Mucosa of rectum (tissue), 2 donors: ENCODE measurements at regions not wholly inside any gene's neighbourhood (a gene's known extent, or its start where the extent isn't known, plus 50 kb on each side); places are given as distances from the start of the nearest gene placed in this dataset.

ENCODE experiments used
- H3K27ac ChIP-seq, 2 donors: one replicate each; pipeline ENCODE4 v1.7.0; 2013; ENCODE audit warnings: inconsistent platforms in 2 of 2, low read depth in 2 of 2, low read length in 2 of 2
- H3K27me3 ChIP-seq, 2 donors: one replicate each; pipeline ENCODE4 v1.7.0; 2013; ENCODE audit warnings: low read length in 2 of 2; ENCODE audit not compliant: control insufficient read depth in 2 of 2, insufficient read depth in 2 of 2
- H3K36me3 ChIP-seq, 2 donors: one replicate each; pipeline ENCODE4 v1.7.0; 2013; ENCODE audit warnings: low read length in 2 of 2; ENCODE audit not compliant: control insufficient read depth in 2 of 2, insufficient read depth in 2 of 2
- H3K4me1 ChIP-seq, 2 donors: one replicate each; pipeline ENCODE4 v1.7.0; 2013; ENCODE audit warnings: low read length in 2 of 2, mild to moderate bottlenecking in 1 of 2; ENCODE audit not compliant: control insufficient read depth in 2 of 2, insufficient read depth in 2 of 2
- H3K4me3 ChIP-seq, 2 donors: one replicate each; pipeline ENCODE4 v1.7.0; 2013; ENCODE audit warnings: low read length in 2 of 2
- H3K9ac ChIP-seq, 2 donors: one replicate each; pipeline ENCODE4 v1.7.0; 2013; ENCODE audit warnings: low read length in 2 of 2, low read depth in 1 of 2, mild to moderate bottlenecking in 1 of 2
- H3K9me3 ChIP-seq, 2 donors: one replicate each; pipeline ENCODE4 v1.7.0; 2013; ENCODE audit warnings: low read length in 2 of 2; ENCODE audit not compliant: control insufficient read depth in 2 of 2
- donor health status: healthy.
- donor health status: Normal muscosa, but diverticular disease.

- no peaks in the 10 kb centered on the region for H3K36me3 ChIP-seq
- H3K4me1 ChIP-seq = no peaks in the 10 kb centered on the region
- H3K4me3 ChIP-seq = no peak overlapping the region
- H3K9me3 ChIP-seq = no peaks in the 10 kb centered on the region
- no peak overlapping the region for H3K9ac ChIP-seq
- H3K27ac ChIP-seq = no peak overlapping the region
- H3K27me3 ChIP-seq = no peaks in the 10 kb centered on the region
Observed at GRCh38 chr1:238152119-238152518, 261.4 kb upstream of the ZP4 start.

- H3K9me3 ChIP-seq = no peaks in the 10 kb centered on the region
- no peaks in the 10 kb centered on the region for H3K4me1 ChIP-seq
- H3K9ac ChIP-seq = no peak overlapping the region
Observed at GRCh38 chr1:238143038-238143437, 252.3 kb upstream of the ZP4 start.

GRCh38 chr1:238141353-238141752 lies 250.6 kb upstream of the ZP4 start:
- H3K36me3 ChIP-seq = no peaks in the 10 kb centered on the region
- H3K9me3 ChIP-seq = no peaks in the 10 kb centered on the region
- no peak overlapping the region for H3K27ac ChIP-seq
- H3K4me1 ChIP-seq = no peaks in the 10 kb centered on the region
- H3K4me3 ChIP-seq = no peak overlapping the region
- H3K27me3 ChIP-seq = no peaks in the 10 kb centered on the region
- H3K9ac ChIP-seq = no peak overlapping the region

More at GRCh38 chr1:238143038-238143437, 252.3 kb upstream of the ZP4 start:
- no peak overlapping the region for H3K4me3 ChIP-seq
- H3K27ac ChIP-seq = no peak overlapping the region
- no peaks in the 10 kb centered on the region for H3K36me3 ChIP-seq
- H3K27me3 ChIP-seq = no peaks in the 10 kb centered on the region

- Histone ChIP-seq H3K4me3 (no peak overlapping the region), H3K4me1 (no peaks in the 10 kb centered on the region), H3K9me3 (no peaks in the 10 kb centered on the region), H3K27ac (no peak overlapping the region), H3K27me3 (no peaks in the 10 kb centered on the region), H3K36me3 (no peaks in the 10 kb centered on the region), H3K9ac (no peak overlapping the region)
Observed at GRCh38 chr1:238139713-238140112, 249.0 kb upstream of the ZP4 start.

GRCh38 chr1:238138059-238138626 lies 247.4 kb upstream of the ZP4 start:
- H3K9ac ChIP-seq = no peak overlapping the region
- H3K27me3 ChIP-seq = no peaks in the 10 kb centered on the region
- no peaks in the 10 kb centered on the region for H3K36me3 ChIP-seq
- no peaks in the 10 kb centered on the region for H3K4me1 ChIP-seq
- H3K4me3 ChIP-seq = no peak overlapping the region
- no peak overlapping the region for H3K27ac ChIP-seq
- no peaks in the 10 kb centered on the region for H3K9me3 ChIP-seq

- no peaks in the 10 kb centered on the region for H3K4me1 ChIP-seq
- no peak overlapping the region for H3K27ac ChIP-seq
- no peak overlapping the region for H3K9ac ChIP-seq
- no peaks in the 10 kb centered on the region for H3K9me3 ChIP-seq
- no peaks in the 10 kb centered on the region for H3K36me3 ChIP-seq
- H3K27me3 ChIP-seq = no peaks in the 10 kb centered on the region
- no peak overlapping the region for H3K4me3 ChIP-seq
Observed at GRCh38 chr1:238135708-238136664, 245.3 kb upstream of the ZP4 start.

GRCh38 chr1:238129677-238130076 lies 239.0 kb upstream of the ZP4 start:
- Histone ChIP-seq H3K4me3 (no peak overlapping the region), H3K9me3 (no peaks in the 10 kb centered on the region), H3K27ac (no peak overlapping the region), H3K4me1 (no peaks in the 10 kb centered on the region), H3K27me3 (no peaks in the 10 kb centered on the region), H3K36me3 (no peaks in the 10 kb centered on the region), H3K9ac (no peak overlapping the region)

GRCh38 chr1:238123201-238123600 lies 232.5 kb upstream of the ZP4 start:
- H3K9ac ChIP-seq = no peak overlapping the region
- H3K4me3 ChIP-seq = no peak overlapping the region
- H3K4me1 ChIP-seq = no peaks in the 10 kb centered on the region

GRCh38 chr1:238119861-238120260 lies 229.1 kb upstream of the ZP4 start:
- Histone ChIP-seq H3K36me3 (no peaks in the 10 kb centered on the region), H3K9me3 (no peaks in the 10 kb centered on the region), H3K4me1 (no peaks in the 10 kb centered on the region), H3K27ac (no peak overlapping the region), H3K27me3 (no peaks in the 10 kb centered on the region), H3K4me3 (no peak overlapping the region), H3K9ac (no peak overlapping the region)

More at GRCh38 chr1:238123201-238123600, 232.5 kb upstream of the ZP4 start:
- no peaks in the 10 kb centered on the region for H3K9me3 ChIP-seq
- no peaks in the 10 kb centered on the region for H3K27me3 ChIP-seq
- H3K36me3 ChIP-seq = no peaks in the 10 kb centered on the region
- no peak overlapping the region for H3K27ac ChIP-seq

- H3K36me3 ChIP-seq = no peaks in the 10 kb centered on the region
- no peaks in the 10 kb centered on the region for H3K27me3 ChIP-seq
- H3K27ac ChIP-seq = no peak overlapping the region
- H3K4me3 ChIP-seq = no peak overlapping the region
- no peak overlapping the region for H3K9ac ChIP-seq
- H3K4me1 ChIP-seq = no peaks in the 10 kb centered on the region
- no peaks in the 10 kb centered on the region for H3K9me3 ChIP-seq
Observed at GRCh38 chr1:238119060-238119459, 228.3 kb upstream of the ZP4 start.
